ENCODE measurements at regions not wholly inside any gene's neighbourhood (a gene's known extent, or its start where the extent isn't known, plus 50 kb on each side); places are given as distances from the start of the nearest gene placed in this dataset.
"Not testable (repeated sequence)": the region's sequence is repeated elsewhere in the genome, so short reads cannot be mapped to it uniquely, and the experiment has no call there.

GRCh38 chr2:194319222-194319992 lies 1337.6 kb upstream of the SLC39A10 start:
- DNase-seq: no peak

- DNase-seq: no peak
These were observed 1343.0 kb upstream of the SLC39A10 start for GRCh38 chr2:194314042-194314441.

GRCh38 chr2:194304191-194304590 lies 1352.8 kb upstream of the SLC39A10 start:
- no peak for DNase-seq

GRCh38 chr2:194301946-194302345 lies 1355.1 kb upstream of the SLC39A10 start:
- no peak for DNase-seq

GRCh38 chr2:194294156-194294555 lies 1362.9 kb upstream of the SLC39A10 start:
- DNase-seq: no peak

GRCh38 chr2:194291104-194291503 lies 1365.9 kb upstream of the SLC39A10 start:
- no peak for DNase-seq

GRCh38 chr2:194289712-194290346 lies 1367.2 kb upstream of the SLC39A10 start:
- no peak for DNase-seq

GRCh38 chr2:194276667-194277066 lies 1380.4 kb upstream of the SLC39A10 start:
- DNase-seq: not testable (repeated sequence)

- no peak for DNase-seq
These were observed 1385.6 kb upstream of the SLC39A10 start for GRCh38 chr2:194271293-194271961.

GRCh38 chr2:194270648-194271047 lies 1386.4 kb upstream of the SLC39A10 start:
- DNase-seq: no peak

- DNase-seq: no peak
These were observed 1392.4 kb upstream of the SLC39A10 start for GRCh38 chr2:194264586-194264985.

- no peak for DNase-seq
These were observed 1396.8 kb upstream of the SLC39A10 start for GRCh38 chr2:194260185-194260584.

GRCh38 chr2:194257095-194257494 lies 1399.9 kb upstream of the SLC39A10 start:
- no peak for DNase-seq

- no peak for DNase-seq
These were observed 1403.3 kb upstream of the SLC39A10 start for GRCh38 chr2:194253528-194254259.

GRCh38 chr2:194252127-194252526 lies 1404.9 kb upstream of the SLC39A10 start:
- no peak for DNase-seq

GRCh38 chr2:194232600-194232999 lies 1424.4 kb upstream of the SLC39A10 start:
- no peak for DNase-seq

- DNase-seq: no peak
These were observed 1433.8 kb upstream of the SLC39A10 start for GRCh38 chr2:194223218-194223617.

- DNase-seq: no peak
These were observed 1442.8 kb upstream of the SLC39A10 start for GRCh38 chr2:194214192-194214591.

- DNase-seq: no peak
These were observed 1451.3 kb upstream of the SLC39A10 start for GRCh38 chr2:194205568-194206227.

- no peak for DNase-seq
These were observed 1453.1 kb upstream of the SLC39A10 start for GRCh38 chr2:194203898-194204297.

- no peak for DNase-seq
These were observed 1474.1 kb upstream of the SLC39A10 start for GRCh38 chr2:194182888-194183287.

- DNase-seq: no peak
These were observed 1480.9 kb upstream of the SLC39A10 start for GRCh38 chr2:194176134-194176533.

- DNase-seq: no peak
These were observed 1490.2 kb upstream of the SLC39A10 start for GRCh38 chr2:194166818-194167217.

Measured in stimulated activated CD4-positive, alpha-beta T cell treated with anti-CD3 and anti-CD28 coated beads, Interleukin-4, amount 100 ng/mL, for 1 hour (primary cell).